ENCODE measurements at regions not wholly inside any gene's neighbourhood (a gene's known extent, or its start where the extent isn't known, plus 50 kb on each side); places are given as distances from the start of the nearest gene placed in this dataset.
A peak's percentile ranks its signal among the peaks of the same experiment; 100 is the strongest.

- H3K36me3 ChIP-seq (ENCODE audit: low read depth), result no peaks in the 10 kb centered on the region
- no peaks in the 10 kb centered on the region for H3K9me3 ChIP-seq
- no peaks in the 10 kb centered on the region for H3K4me1 ChIP-seq (ENCODE audit: low read depth)
- DNase-seq (no peak), ATAC-seq (peak; percentile 16)
- intact Hi-C loops (cut with DNase I, micrococcal nuclease), result no loop called here
- no peak overlapping the region for H3K4me3 ChIP-seq
- TF ChIP-seq CTCF (IDR thresholded peaks at IDR 0.05), result no peak
These were observed 166.0 kb downstream of the ARL4C start for GRCh38 chr2:234330902-234331301.

- H3K4me1 ChIP-seq (ENCODE audit: low read depth), result no peaks in the 10 kb centered on the region
- intact Hi-C loops (cut with DNase I, micrococcal nuclease), result no loop called here
These were observed 167.5 kb downstream of the ARL4C start for GRCh38 chr2:234329202-234329960.

GRCh38 chr2:234328444-234328990, 168.4 kb downstream of the ARL4C start:
- no peak for ATAC-seq

More at GRCh38 chr2:234329202-234329960, 167.5 kb downstream of the ARL4C start:
- Histone ChIP-seq H3K9me3 (no peaks in the 10 kb centered on the region), H3K4me3 (no peak overlapping the region), H3K36me3 (ENCODE audit: low read depth) (no peaks in the 10 kb centered on the region)
- no peak for TF ChIP-seq CTCF (IDR thresholded peaks at IDR 0.05)
- ATAC-seq (no peak), DNase-seq (no peak)

GRCh38 chr2:234326694-234327093, 170.2 kb downstream of the ARL4C start:
- intact Hi-C loops (cut with DNase I, micrococcal nuclease), result no loop called here

More at GRCh38 chr2:234328444-234328990, 168.4 kb downstream of the ARL4C start:
- no peak for TF ChIP-seq CTCF (IDR thresholded peaks at IDR 0.05)
- H3K4me3 ChIP-seq, result no peak overlapping the region
- H3K36me3 ChIP-seq (ENCODE audit: low read depth), result no peaks in the 10 kb centered on the region
- no peaks in the 10 kb centered on the region for H3K9me3 ChIP-seq
- H3K4me1 ChIP-seq (ENCODE audit: low read depth), result no peaks in the 10 kb centered on the region
- no peak for DNase-seq
- intact Hi-C loops (cut with DNase I, micrococcal nuclease), result no loop called here

DNA sequence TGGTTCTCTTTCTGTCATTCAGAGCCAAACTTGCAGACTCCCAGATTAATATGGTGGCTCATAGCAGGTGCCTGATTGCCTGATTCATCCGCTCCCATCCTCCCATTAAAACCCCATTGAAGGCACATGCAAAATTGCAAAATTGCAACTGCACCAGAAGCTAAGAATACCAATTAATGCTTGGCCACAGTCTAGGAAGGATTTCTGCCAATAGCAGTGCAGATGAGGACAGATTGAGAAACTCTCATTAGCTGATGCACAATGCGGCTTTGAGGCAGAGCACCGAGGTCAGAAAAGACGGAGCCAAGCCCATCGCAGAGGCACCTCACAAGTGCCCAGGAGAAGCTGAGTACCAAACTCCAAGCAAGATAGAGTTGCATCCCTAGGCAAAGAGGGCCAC, 172.8 kb downstream of the ARL4C start:
- no peak for ATAC-seq
- no peak for TF ChIP-seq CTCF (IDR thresholded peaks at IDR 0.05)
- H3K4me3 ChIP-seq, result no peak overlapping the region

More at GRCh38 chr2:234326694-234327093, 170.2 kb downstream of the ARL4C start:
- Histone ChIP-seq H3K36me3 (ENCODE audit: low read depth) (no peaks in the 10 kb centered on the region), H3K9me3 (no peaks in the 10 kb centered on the region), H3K4me1 (ENCODE audit: low read depth) (no peaks in the 10 kb centered on the region), H3K4me3 (no peak overlapping the region)
- ATAC-seq (no peak), DNase-seq (no peak)
- no peak for TF ChIP-seq CTCF (IDR thresholded peaks at IDR 0.05)

More for the DNA sequence above, 172.8 kb downstream of the ARL4C start:
- intact Hi-C loops (cut with DNase I, micrococcal nuclease), result no loop called here
- Histone ChIP-seq H3K4me1 (ENCODE audit: low read depth) (no peaks in the 10 kb centered on the region), H3K36me3 (ENCODE audit: low read depth) (no peaks in the 10 kb centered on the region), H3K9me3 (no peaks in the 10 kb centered on the region)
- no peak for DNase-seq
